ENCODE measurements at regions not wholly inside any gene's neighbourhood (a gene's known extent, or its start where the extent isn't known, plus 50 kb on each side); places are given as distances from the start of the nearest gene placed in this dataset.

DNA sequence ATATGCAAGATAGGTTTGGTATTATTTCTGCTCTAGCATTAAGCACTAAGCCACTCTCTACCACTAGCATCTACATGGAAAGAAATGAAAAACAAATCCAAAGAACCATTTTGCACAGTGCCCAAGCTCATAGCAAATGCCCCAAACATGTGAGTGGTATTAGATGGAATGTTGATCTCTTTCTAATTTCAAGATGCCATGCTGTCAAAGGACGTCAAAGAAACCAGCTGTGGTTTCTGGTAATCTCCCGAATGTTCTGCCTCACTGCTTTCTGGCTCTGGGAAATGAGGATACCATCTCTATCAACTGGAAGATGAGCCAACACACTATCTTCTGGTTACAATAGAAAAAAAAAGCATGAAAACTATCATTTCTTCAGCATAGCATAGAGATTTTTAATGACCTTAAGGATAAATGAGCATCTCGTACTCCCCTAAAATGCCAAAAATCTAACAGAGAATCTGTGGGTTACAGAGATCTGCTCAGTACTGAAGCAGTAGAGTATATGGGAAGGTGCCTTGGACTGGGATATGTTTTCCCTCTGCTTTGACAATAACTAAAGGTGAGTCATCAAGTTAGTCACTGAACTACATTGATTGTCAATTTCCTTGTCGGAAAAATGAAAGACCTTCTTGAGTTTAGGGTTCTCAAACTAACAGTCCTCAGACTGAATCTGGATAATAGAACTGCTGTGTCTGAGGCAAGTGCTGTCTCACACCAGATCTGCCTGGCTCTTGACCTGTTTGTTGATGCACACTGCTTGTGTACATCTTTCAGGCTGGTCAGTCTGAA is 244.8 kb upstream of the NCKAP5 start:
- no peak overlapping the region for H3K4me3 ChIP-seq (ENCODE audit: low read depth, low read length)
- TF ChIP-seq, protein P1, sequence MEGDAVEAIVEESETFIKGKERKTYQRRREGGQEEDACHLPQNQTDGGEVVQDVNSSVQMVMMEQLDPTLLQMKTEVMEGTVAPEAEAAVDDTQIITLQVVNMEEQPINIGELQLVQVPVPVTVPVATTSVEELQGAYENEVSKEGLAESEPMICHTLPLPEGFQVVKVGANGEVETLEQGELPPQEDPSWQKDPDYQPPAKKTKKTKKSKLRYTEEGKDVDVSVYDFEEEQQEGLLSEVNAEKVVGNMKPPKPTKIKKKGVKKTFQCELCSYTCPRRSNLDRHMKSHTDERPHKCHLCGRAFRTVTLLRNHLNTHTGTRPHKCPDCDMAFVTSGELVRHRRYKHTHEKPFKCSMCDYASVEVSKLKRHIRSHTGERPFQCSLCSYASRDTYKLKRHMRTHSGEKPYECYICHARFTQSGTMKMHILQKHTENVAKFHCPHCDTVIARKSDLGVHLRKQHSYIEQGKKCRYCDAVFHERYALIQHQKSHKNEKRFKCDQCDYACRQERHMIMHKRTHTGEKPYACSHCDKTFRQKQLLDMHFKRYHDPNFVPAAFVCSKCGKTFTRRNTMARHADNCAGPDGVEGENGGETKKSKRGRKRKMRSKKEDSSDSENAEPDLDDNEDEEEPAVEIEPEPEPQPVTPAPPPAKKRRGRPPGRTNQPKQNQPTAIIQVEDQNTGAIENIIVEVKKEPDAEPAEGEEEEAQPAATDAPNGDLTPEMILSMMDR (conservative IDR thresholded peaks at IDR 0.05; ENCODE audit: low read depth, low read length), result no peak
- DNase-seq (ENCODE audit: low read depth), result no peak

DNA sequence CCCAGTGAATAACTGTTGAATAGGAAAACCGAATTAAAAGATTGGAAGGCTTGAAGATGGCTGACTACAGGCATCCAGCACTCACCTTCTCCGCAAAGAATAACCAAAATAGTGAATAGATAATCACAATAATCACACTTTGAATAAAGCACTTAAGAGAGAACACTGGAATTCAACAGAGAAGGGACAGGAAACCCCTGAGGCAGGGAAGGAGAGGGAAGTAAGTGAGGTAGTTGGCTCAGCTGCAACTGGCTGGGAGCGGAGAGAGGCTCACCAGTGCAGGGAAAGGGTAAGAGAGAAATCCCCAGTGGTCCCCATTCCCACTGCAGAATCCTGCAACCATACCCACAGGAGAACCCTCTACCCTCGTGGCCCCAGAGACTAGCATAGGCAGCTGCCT is 246.6 kb upstream of the NCKAP5 start:
- DNase-seq (ENCODE audit: low read depth), result no peak
- TF ChIP-seq, protein P1 (conservative IDR thresholded peaks at IDR 0.05; ENCODE audit: low read depth, low read length), result no peak

DNA sequence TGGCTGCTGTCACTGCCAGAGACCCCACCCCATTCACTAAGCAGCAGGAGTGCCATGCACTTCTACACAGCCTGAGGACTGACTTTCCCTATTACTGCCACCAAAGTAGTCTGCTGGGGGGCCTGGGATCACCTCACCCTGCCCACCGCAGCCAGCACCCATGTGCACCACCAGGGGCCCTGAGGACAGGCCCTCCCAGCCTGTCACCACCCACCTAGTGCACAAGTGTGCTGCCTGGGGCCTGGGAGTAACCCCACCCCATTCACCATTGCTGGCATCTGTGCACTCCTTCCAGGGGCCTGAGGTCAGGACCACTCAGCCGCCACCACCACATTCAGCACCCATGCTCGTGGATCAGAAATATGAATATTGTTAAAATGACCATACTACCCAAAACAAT is 247.8 kb upstream of the NCKAP5 start:
- no peak for DNase-seq (ENCODE audit: low read depth)
- TF ChIP-seq, protein P1 (conservative IDR thresholded peaks at IDR 0.05; ENCODE audit: low read depth, low read length), result no peak
- H3K4me3 ChIP-seq (ENCODE audit: low read depth, low read length), result no peak overlapping the region

More for the DNA sequence above, 246.6 kb upstream of the NCKAP5 start:
- H3K4me3 ChIP-seq (ENCODE audit: low read depth, low read length), result no peak overlapping the region

DNA sequence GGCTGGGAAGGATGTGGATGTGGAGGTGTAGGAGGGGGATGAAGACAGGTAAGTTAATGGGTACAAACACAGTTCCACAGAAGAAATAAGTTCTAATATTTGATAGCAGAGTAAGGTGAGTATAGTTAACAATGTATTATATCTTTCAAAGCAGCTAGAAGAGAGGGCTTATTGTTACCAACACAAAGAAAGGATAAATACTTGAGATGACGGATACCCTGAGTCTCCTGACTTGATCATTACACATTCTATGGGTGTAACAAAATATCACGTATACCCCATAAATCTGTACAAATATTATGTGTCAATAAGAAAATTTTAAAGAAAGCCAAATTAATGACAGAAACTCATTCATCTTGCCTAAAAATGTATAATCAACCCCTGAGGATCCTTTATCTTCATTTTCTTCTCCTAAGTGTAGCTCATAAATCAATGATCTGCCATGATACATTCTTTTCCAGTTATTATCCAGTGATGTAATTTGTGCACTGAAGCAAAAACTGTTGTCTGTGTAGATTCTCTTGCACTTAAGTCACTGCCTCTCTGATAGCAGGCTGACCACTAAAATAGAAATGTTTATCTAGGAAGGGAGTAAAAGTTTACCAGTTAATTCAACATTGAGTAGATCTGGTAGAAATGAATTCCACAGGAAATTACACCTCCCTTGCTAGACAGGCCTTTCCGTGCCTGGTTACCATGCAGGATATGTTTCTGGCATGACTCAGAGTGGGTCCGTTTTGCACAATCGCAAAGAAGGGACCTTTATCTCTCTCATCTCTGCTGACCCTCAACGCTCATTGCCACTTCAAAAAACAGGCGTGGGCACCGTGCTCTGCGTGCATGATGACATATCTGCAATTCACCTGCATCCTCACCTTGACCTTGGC is 249.7 kb upstream of the NCKAP5 start:
- DNase-seq (ENCODE audit: low read depth), result peak; percentile 96
- TF ChIP-seq, protein P1 (conservative IDR thresholded peaks at IDR 0.05; ENCODE audit: low read depth, low read length), result no peak
- H3K4me3 ChIP-seq (ENCODE audit: low read depth, low read length), result no peak overlapping the region

DNA sequence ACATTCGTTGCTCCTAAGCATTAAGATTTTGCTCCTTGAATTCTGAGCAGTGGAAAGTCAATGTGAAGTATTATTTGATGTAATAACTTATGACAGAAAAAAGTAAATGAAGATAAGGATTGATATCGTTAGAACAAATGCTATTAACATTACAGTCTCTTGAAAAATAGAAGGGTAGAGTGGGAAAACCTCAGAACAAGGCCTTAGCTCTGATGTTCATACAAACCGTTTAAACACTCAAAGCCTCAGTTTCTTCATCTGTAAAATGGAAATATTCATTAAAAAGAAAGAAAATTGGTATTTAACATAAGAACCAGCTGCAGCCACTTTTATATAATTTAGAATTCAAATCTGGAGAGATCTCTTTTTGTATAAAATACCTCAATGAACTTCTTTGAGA is 250.4 kb upstream of the NCKAP5 start:
- no peak for DNase-seq (ENCODE audit: low read depth)
- TF ChIP-seq, protein P1 (conservative IDR thresholded peaks at IDR 0.05; ENCODE audit: low read depth, low read length), result no peak
- H3K4me3 ChIP-seq (ENCODE audit: low read depth, low read length), result no peak overlapping the region

DNA sequence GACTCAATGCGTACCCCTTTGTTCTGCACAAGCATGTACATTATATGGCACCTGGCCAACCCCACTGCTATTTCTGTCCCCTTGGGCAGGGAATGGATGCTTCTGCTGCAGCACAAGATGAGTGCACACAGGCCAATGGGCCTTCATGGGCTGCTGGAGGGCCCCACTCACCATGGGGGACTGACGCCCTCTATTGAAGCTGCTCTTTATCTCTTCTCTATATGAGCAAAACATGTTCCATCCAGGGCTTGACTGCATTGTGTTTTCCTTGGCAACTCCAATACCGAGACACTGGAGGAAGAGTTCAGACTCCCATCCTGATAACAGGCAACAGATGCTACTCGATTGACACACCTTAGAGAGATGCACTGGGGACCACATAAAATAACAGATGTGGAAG is 251.6 kb upstream of the NCKAP5 start:
- peak; percentile 48 for DNase-seq (ENCODE audit: low read depth)
- no peak overlapping the region for H3K4me3 ChIP-seq (ENCODE audit: low read depth, low read length)
- TF ChIP-seq, protein P1 (conservative IDR thresholded peaks at IDR 0.05; ENCODE audit: low read depth, low read length), result peak; percentile 28
